Nephron (organoid): ENCODE measurements at regions not wholly inside any gene's neighbourhood (a gene's known extent, or its start where the extent isn't known, plus 50 kb on each side); places are given as distances from the start of the nearest gene placed in this dataset.

Experiments used
- H3K27ac Mint-ChIP-seq, 3 experiments: 2 replicates each; pipeline ENCODE4 v1.8.0; 2020; ENCODE audit warnings: mixed read lengths in 3 of 3, mild to moderate bottlenecking in 2 of 3, moderate library complexity in 1 of 3
- H3K27me3 Mint-ChIP-seq: 2 replicates; pipeline ENCODE4 v1.8.0; 2021; ENCODE audit warnings: low read depth, mild to moderate bottlenecking, moderate library complexity, mixed read lengths
- H3K36me3 Mint-ChIP-seq: 2 replicates; pipeline ENCODE4 v1.8.0; 2020; ENCODE audit warnings: low read depth, mixed read lengths
- H3K4me1 Mint-ChIP-seq: 2 replicates; pipeline ENCODE4 v1.8.0; 2020; ENCODE audit warnings: mixed read lengths
- H3K4me3 Mint-ChIP-seq, 3 experiments: 2 replicates each; pipeline ENCODE4 v1.8.0; 2020; ENCODE audit warnings: mild to moderate bottlenecking in 3 of 3, mixed read lengths in 3 of 3, moderate library complexity in 2 of 3
- H3K9me3 Mint-ChIP-seq: 2 replicates; pipeline ENCODE4 v1.8.0; 2020; ENCODE audit warnings: mixed read lengths
- CTCF ChIP-seq, 3 experiments: fragments of 200-600 bp; sonication (generic); IDR thresholded peaks; one replicate each; pipeline ENCODE4 v1.5.0; 2021; ENCODE audit warnings: antibody characterized with exemption in 3 of 3; ENCODE audit not compliant: unreplicated experiment in 3 of 3

GRCh38 chr20:24144371-24144770 is 155.8 kb upstream of the GGTLC1 start:
- no peaks in the 10 kb centered on the region for H3K4me1 Mint-ChIP-seq
- H3K4me3 Mint-ChIP-seq: no peak overlapping the region
- peaks cover 2% of the 10 kb centered on the region for H3K9me3 Mint-ChIP-seq
- no peak overlapping the region for H3K27ac Mint-ChIP-seq
- no peak for TF ChIP-seq CTCF (IDR thresholded peaks at IDR 0.05; ENCODE audit: unreplicated experiment in 3 of 3)
- peaks cover 28% of the 10 kb centered on the region for H3K27me3 Mint-ChIP-seq
- H3K36me3 Mint-ChIP-seq: no peaks in the 10 kb centered on the region

GRCh38 chr20:24141111-24141510 is 152.5 kb upstream of the GGTLC1 start:
- Mint-ChIP-seq H3K27me3 (peaks cover 15% of the 10 kb centered on the region), H3K36me3 (no peaks in the 10 kb centered on the region), H3K4me3 (no peak overlapping the region), H3K27ac (no peak overlapping the region), H3K4me1 (no peaks in the 10 kb centered on the region), H3K9me3 (peaks cover 2% of the 10 kb centered on the region)
- no peak for TF ChIP-seq CTCF (IDR thresholded peaks at IDR 0.05; ENCODE audit: unreplicated experiment in 3 of 3)

GRCh38 chr20:24139846-24140245 is 151.3 kb upstream of the GGTLC1 start:
- Mint-ChIP-seq H3K4me1 (no peaks in the 10 kb centered on the region), H3K27me3 (peaks cover 15% of the 10 kb centered on the region), H3K4me3 (no peak overlapping the region), H3K9me3 (peaks cover 2% of the 10 kb centered on the region), H3K36me3 (no peaks in the 10 kb centered on the region), H3K27ac (no peak overlapping the region)
- TF ChIP-seq CTCF (IDR thresholded peaks at IDR 0.05; ENCODE audit: unreplicated experiment in 3 of 3): no peak

- Mint-ChIP-seq H3K4me1 (no peaks in the 10 kb centered on the region), H3K27me3 (peaks cover 15% of the 10 kb centered on the region), H3K36me3 (no peaks in the 10 kb centered on the region), H3K9me3 (peaks cover 2% of the 10 kb centered on the region), H3K4me3 (no peak overlapping the region), H3K27ac (no peak overlapping the region)
- no peak for TF ChIP-seq CTCF (IDR thresholded peaks at IDR 0.05; ENCODE audit: unreplicated experiment in 3 of 3)
These were observed 150.4 kb upstream of the GGTLC1 start for GRCh38 chr20:24138951-24139350.

- peaks cover 2% of the 10 kb centered on the region for H3K9me3 Mint-ChIP-seq
- no peak overlapping the region for H3K4me3 Mint-ChIP-seq
- H3K36me3 Mint-ChIP-seq: no peaks in the 10 kb centered on the region
- H3K4me1 Mint-ChIP-seq: no peaks in the 10 kb centered on the region
- peaks cover 15% of the 10 kb centered on the region for H3K27me3 Mint-ChIP-seq
- TF ChIP-seq CTCF (IDR thresholded peaks at IDR 0.05; ENCODE audit: unreplicated experiment in 3 of 3): no peak
- peak overlapping the region in 1 of 3 experiments; percentile 60 for H3K27ac Mint-ChIP-seq
These were observed 149.7 kb upstream of the GGTLC1 start for GRCh38 chr20:24138196-24138857.

GRCh38 chr20:24136659-24137246 is 148.2 kb upstream of the GGTLC1 start:
- Mint-ChIP-seq H3K4me1 (peaks cover 4% of the 10 kb centered on the region), H3K4me3 (no peak overlapping the region), H3K27me3 (peaks cover 9% of the 10 kb centered on the region), H3K27ac (peak overlapping the region in 1 of 3 experiments; percentile 28), H3K9me3 (peaks cover 2% of the 10 kb centered on the region), H3K36me3 (no peaks in the 10 kb centered on the region)
- TF ChIP-seq CTCF (IDR thresholded peaks at IDR 0.05; ENCODE audit: unreplicated experiment in 3 of 3): no peak
